GM23338 (cell line): ENCODE measurements at regions not wholly inside any gene's neighbourhood (a gene's known extent, or its start where the extent isn't known, plus 50 kb on each side); places are given as distances from the start of the nearest gene placed in this dataset.

ENCODE experiments used
- ATAC-seq: fragments of 200-7000 bp; cut with Tn5 transposase; 3 replicates; pipeline ENCODE4 v1.9.1; 2020
- DNase-seq: peaks from one replicate; pipeline ENCODE4 v3.0.0-alpha.2; 2015; ENCODE audit warnings: low spot score
- H2AFZ ChIP-seq: fragments of 200-600 bp; sonication (generic); 2 replicates; pipeline ENCODE4 v1.8.0; 2016; ENCODE audit warnings: antibody characterized with exemption, mild to moderate bottlenecking, moderate library complexity
- H3F3A ChIP-seq: fragments of 200-600 bp; sonication (generic); replicated peaks from 2 replicates; pipeline ENCODE4 v1.8.0; 2017; ENCODE audit warnings: antibody characterized with exemption, mixed run types, low read depth
- H3K27ac ChIP-seq: fragments of 200-600 bp; sonication (generic); 2 replicates; pipeline ENCODE4 v1.6.1; 2016; ENCODE audit warnings: low read depth
- H3K27me3 ChIP-seq: fragments of 200-600 bp; sonication (generic); 2 replicates; pipeline ENCODE4 v1.8.0; 2016; ENCODE audit warnings: mild to moderate bottlenecking, mixed run types, moderate library complexity; ENCODE audit not compliant: insufficient read depth
- H3K36me3 ChIP-seq: fragments of 200-600 bp; sonication (generic); 2 replicates; pipeline ENCODE4 v1.8.0; 2016; ENCODE audit warnings: mild to moderate bottlenecking; ENCODE audit not compliant: insufficient read depth
- H3K4me1 ChIP-seq: fragments of 200-600 bp; sonication (generic); 2 replicates; pipeline ENCODE4 v1.8.0; 2016; ENCODE audit warnings: mild to moderate bottlenecking, moderate library complexity; ENCODE audit not compliant: insufficient read depth
- H3K4me2 ChIP-seq: fragments of 200-600 bp; sonication (generic); 2 replicates; pipeline ENCODE4 v1.7.1; 2017; ENCODE audit warnings: mixed run types
- H3K4me3 ChIP-seq: fragments of 200-600 bp; sonication (generic); 2 replicates; pipeline ENCODE4 v1.6.1; 2016; ENCODE audit warnings: mixed run types
- H3K79me2 ChIP-seq: fragments of 200-600 bp; sonication (generic); replicated peaks from 2 replicates; pipeline ENCODE4 v1.8.0; 2017; ENCODE audit warnings: mild to moderate bottlenecking; ENCODE audit not compliant: insufficient read depth
- H3K9me2 ChIP-seq: fragments of 200-600 bp; sonication (generic); 2 replicates; pipeline ENCODE4 v1.8.0; 2017; ENCODE audit not compliant: insufficient read depth
- H4K20me1 ChIP-seq: fragments of 200-600 bp; sonication (generic); replicated peaks from 2 replicates; pipeline ENCODE4 v1.8.0; 2017; ENCODE audit warnings: mild to moderate bottlenecking; ENCODE audit not compliant: insufficient read depth
- H3K27ac Mint-ChIP-seq: 2 replicates; pipeline ENCODE4 v1.8.0; 2020; ENCODE audit warnings: inconsistent platforms, mild to moderate bottlenecking, moderate library complexity, mixed read lengths
- H3K27me3 Mint-ChIP-seq: 3 replicates; pipeline ENCODE4 v1.8.0; 2022; ENCODE audit warnings: low read depth, mild to moderate bottlenecking, moderate library complexity, mixed read lengths, inconsistent platforms; ENCODE audit not compliant: insufficient read depth, poor library complexity
- H3K36me3 Mint-ChIP-seq: 3 replicates; pipeline ENCODE4 v1.8.0; 2021; ENCODE audit warnings: low read depth, mild to moderate bottlenecking, inconsistent platforms, moderate library complexity, mixed read lengths
- H3K4me1 Mint-ChIP-seq: 3 replicates; pipeline ENCODE4 v1.8.0; 2020; ENCODE audit warnings: mild to moderate bottlenecking, inconsistent platforms, mixed read lengths
- H3K4me3 Mint-ChIP-seq: 3 replicates; pipeline ENCODE4 v1.8.0; 2021; ENCODE audit warnings: moderate library complexity, mild to moderate bottlenecking, inconsistent platforms, mixed read lengths
- H3K9me3 Mint-ChIP-seq: 3 replicates; pipeline ENCODE4 v1.8.0; 2020; ENCODE audit warnings: moderate library complexity, mild to moderate bottlenecking, inconsistent platforms, mixed read lengths
- CREB1 ChIP-seq: fragments of 250-450 bp; sonication (Bioruptor Pico); IDR thresholded peaks from 2 replicates; pipeline ENCODE4 v1.5.0; 2020; ENCODE audit warnings: low read depth, mild to moderate bottlenecking, moderate library complexity
- CTCF ChIP-seq, 2 experiments: fragments of 200-600 bp in 1 of 2; sonication (generic) in 1 of 2; conservative IDR thresholded peaks; 2 replicates each; pipeline versions ENCODE4 v1.5.1 to v1.6.1; 2016 to 2017; ENCODE audit warnings: antibody characterized with exemption in 2 of 2, low read depth in 2 of 2, mild to moderate bottlenecking in 2 of 2, moderate library complexity in 1 of 2
- ETS1 ChIP-seq: IDR thresholded peaks from 2 replicates; pipeline ENCODE4 v1.6.1; 2016; ENCODE audit warnings: antibody characterized with exemption
- EZH2 ChIP-seq: fragments of 200-600 bp; sonication (generic); IDR thresholded peaks from one replicate; pipeline ENCODE4 v1.8.0; 2017; ENCODE audit warnings: antibody characterized with exemption, mild to moderate bottlenecking, low read depth; ENCODE audit not compliant: unreplicated experiment
- EZH2phosphoT487 ChIP-seq: fragments of 200-600 bp; sonication (generic); IDR thresholded peaks from one replicate; pipeline ENCODE4 v1.8.1; 2018; ENCODE audit warnings: antibody characterized with exemption; ENCODE audit not compliant: unreplicated experiment
- NANOG ChIP-seq: IDR thresholded peaks from 2 replicates; pipeline ENCODE4 v1.6.1; 2016; ENCODE audit warnings: antibody characterized with exemption, borderline replicate concordance
- POLR2AphosphoS5 ChIP-seq: IDR thresholded peaks from 2 replicates; pipeline ENCODE4 v1.6.1; 2016; ENCODE audit warnings: antibody characterized with exemption, low read depth
- STAT1 ChIP-seq: IDR thresholded peaks from one replicate; pipeline ENCODE4 v1.6.1; 2016; ENCODE audit warnings: antibody characterized with exemption; ENCODE audit not compliant: unreplicated experiment
- ZNF114 ChIP-seq: fragments of 250-450 bp; sonication (Bioruptor Pico); IDR thresholded peaks from 2 replicates; pipeline ENCODE4 v1.5.0; 2020; ENCODE audit warnings: mild to moderate bottlenecking, moderate library complexity
- ZNF331 ChIP-seq: fragments of 250-450 bp; sonication (Bioruptor Pico); IDR thresholded peaks from 2 replicates; pipeline ENCODE4 v1.5.0; 2020; ENCODE audit warnings: low read depth, mild to moderate bottlenecking, moderate library complexity
- ZNF462 ChIP-seq: fragments of 250-450 bp; sonication (Bioruptor Pico); IDR thresholded peaks from 2 replicates; pipeline ENCODE4 v1.5.0; 2020; ENCODE audit warnings: mild to moderate bottlenecking, moderate library complexity

- H3F3A ChIP-seq: no peaks in the 10 kb centered on the region
- Mint-ChIP-seq H3K27me3 (peaks cover 2% of the 10 kb centered on the region), H3K4me1 (peaks cover 22% of the 10 kb centered on the region), H3K4me3 (no peak overlapping the region), H3K36me3 (no peaks in the 10 kb centered on the region), H3K27ac (no peak overlapping the region), H3K9me3 (no peaks in the 10 kb centered on the region)
- no peaks in the 10 kb centered on the region for H3K9me2 ChIP-seq
- H3K4me2 ChIP-seq: no peak overlapping the region
- H3K4me3 ChIP-seq: no peak overlapping the region
- ATAC-seq: no peak
- no peak overlapping the region for H3K27ac ChIP-seq
- no peaks in the 10 kb centered on the region for H3K27me3 ChIP-seq
- H2AFZ ChIP-seq: no peak overlapping the region
- DNase-seq: peak; percentile 12
- peaks cover 14% of the 10 kb centered on the region for H3K4me1 ChIP-seq
- H3K79me2 ChIP-seq: no peaks in the 10 kb centered on the region
- peak in 1 of 2 experiments; percentile 60; a peak in 2 of 4 replicates for TF ChIP-seq CTCF (conservative IDR thresholded peaks at IDR 0.05; ENCODE audit: low read depth in 2 of 2)
- no peak for TF ChIP-seq ZNF114 (CRISPR knock-in tag)
- no peak for TF ChIP-seq ZNF331
- H3K36me3 ChIP-seq: no peaks in the 10 kb centered on the region
- H4K20me1 ChIP-seq: no peaks in the 10 kb centered on the region
These were observed 283.1 kb upstream of the TRIB2 start for GRCh38 chr2:12433626-12433990.

GRCh38 chr2:12434630-12435098, 282.1 kb upstream of the TRIB2 start:
- no peak for ATAC-seq
- no peak for DNase-seq
- TF ChIP-seq EZH2phosphoT487 (no peak), ZNF114 (CRISPR knock-in tag) (no peak), EZH2 (no peak), ETS1 (no peak), ZNF462 (CRISPR knock-in tag) (no peak), STAT1 (no peak), CREB1 (CRISPR knock-in tag) (no peak), CTCF (conservative IDR thresholded peaks at IDR 0.05; ENCODE audit: low read depth in 2 of 2) (no peak), NANOG (no peak), POLR2AphosphoS5 (no peak)

More at GRCh38 chr2:12434630-12435098, 282.1 kb upstream of the TRIB2 start:
- Histone ChIP-seq H4K20me1 (no peaks in the 10 kb centered on the region), H3K4me3 (no peak overlapping the region), H3K36me3 (no peaks in the 10 kb centered on the region), H3K4me2 (no peak overlapping the region), H3K27me3 (no peaks in the 10 kb centered on the region), H3K4me1 (peaks cover 4% of the 10 kb centered on the region; the same call in 1 of the 2 replicates), H3K79me2 (no peaks in the 10 kb centered on the region), H3K27ac (no peak overlapping the region), H2AFZ (0 out of 2 replicates have a peak overlapping the region, but pooled peaks have one; percentile 53), H3F3A (no peaks in the 10 kb centered on the region), H3K9me2 (peaks cover 3% of the 10 kb centered on the region; the same call in 1 of the 2 replicates)
- H3K4me1 Mint-ChIP-seq: peaks cover 13% of the 10 kb centered on the region
- H3K27ac Mint-ChIP-seq: no peak overlapping the region
- no peak overlapping the region for H3K4me3 Mint-ChIP-seq
- peaks cover 2% of the 10 kb centered on the region for H3K27me3 Mint-ChIP-seq
- H3K36me3 Mint-ChIP-seq: no peaks in the 10 kb centered on the region
- no peaks in the 10 kb centered on the region for H3K9me3 Mint-ChIP-seq
